ENCODE measurements at regions not wholly inside any gene's neighbourhood (a gene's known extent, or its start where the extent isn't known, plus 50 kb on each side); places are given as distances from the start of the nearest gene placed in this dataset.

DNA sequence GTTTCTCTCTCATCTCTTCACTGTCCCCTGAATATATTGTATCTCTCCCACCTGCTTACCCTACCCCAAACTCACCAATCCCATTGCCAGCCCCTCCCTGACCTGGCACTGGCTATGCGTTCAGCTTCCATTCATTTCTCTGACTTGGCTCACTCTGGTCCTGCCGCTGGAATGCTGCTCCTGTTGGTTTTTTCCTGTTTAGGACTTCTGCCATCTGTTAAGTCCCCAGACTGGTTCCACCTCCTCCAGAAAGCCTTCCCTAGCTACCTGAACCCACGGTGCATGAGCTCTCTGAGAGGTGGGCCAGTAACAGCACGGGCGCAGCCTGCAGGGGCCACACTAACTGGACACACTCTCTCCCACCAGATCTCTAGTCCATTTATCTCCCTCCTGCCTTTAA lies 80.2 kb downstream of the HIF1AN start:
- no peaks in the 10 kb centered on the region for H3K4me1 ChIP-seq
- H3K4me3 ChIP-seq, result no peak overlapping the region
- no peak overlapping the region for H3K27ac ChIP-seq
- H3K9me3 ChIP-seq, result no peaks in the 10 kb centered on the region
- TF ChIP-seq POLR2A (IDR thresholded peaks at IDR 0.05) (no peak), POLR2AphosphoS5 (IDR thresholded peaks at IDR 0.05) (no peak), EP300 (IDR thresholded peaks at IDR 0.05) (no peak)
- TF ChIP-seq, protein P1, sequence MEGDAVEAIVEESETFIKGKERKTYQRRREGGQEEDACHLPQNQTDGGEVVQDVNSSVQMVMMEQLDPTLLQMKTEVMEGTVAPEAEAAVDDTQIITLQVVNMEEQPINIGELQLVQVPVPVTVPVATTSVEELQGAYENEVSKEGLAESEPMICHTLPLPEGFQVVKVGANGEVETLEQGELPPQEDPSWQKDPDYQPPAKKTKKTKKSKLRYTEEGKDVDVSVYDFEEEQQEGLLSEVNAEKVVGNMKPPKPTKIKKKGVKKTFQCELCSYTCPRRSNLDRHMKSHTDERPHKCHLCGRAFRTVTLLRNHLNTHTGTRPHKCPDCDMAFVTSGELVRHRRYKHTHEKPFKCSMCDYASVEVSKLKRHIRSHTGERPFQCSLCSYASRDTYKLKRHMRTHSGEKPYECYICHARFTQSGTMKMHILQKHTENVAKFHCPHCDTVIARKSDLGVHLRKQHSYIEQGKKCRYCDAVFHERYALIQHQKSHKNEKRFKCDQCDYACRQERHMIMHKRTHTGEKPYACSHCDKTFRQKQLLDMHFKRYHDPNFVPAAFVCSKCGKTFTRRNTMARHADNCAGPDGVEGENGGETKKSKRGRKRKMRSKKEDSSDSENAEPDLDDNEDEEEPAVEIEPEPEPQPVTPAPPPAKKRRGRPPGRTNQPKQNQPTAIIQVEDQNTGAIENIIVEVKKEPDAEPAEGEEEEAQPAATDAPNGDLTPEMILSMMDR (IDR thresholded peaks at IDR 0.05), result no peak
- no peaks in the 10 kb centered on the region for H3K36me3 ChIP-seq
- WGBS, 2 donors, result 54 to 69% methylated on average over 5 of the region's 5 CpGs
- intact Hi-C loops (cut with DNase I), result no loop called here
- no peak for DNase-seq
- peaks cover 6 to 73% (median 18%) of the 10 kb centered on the region in 3 donors for H3K27me3 ChIP-seq

DNA sequence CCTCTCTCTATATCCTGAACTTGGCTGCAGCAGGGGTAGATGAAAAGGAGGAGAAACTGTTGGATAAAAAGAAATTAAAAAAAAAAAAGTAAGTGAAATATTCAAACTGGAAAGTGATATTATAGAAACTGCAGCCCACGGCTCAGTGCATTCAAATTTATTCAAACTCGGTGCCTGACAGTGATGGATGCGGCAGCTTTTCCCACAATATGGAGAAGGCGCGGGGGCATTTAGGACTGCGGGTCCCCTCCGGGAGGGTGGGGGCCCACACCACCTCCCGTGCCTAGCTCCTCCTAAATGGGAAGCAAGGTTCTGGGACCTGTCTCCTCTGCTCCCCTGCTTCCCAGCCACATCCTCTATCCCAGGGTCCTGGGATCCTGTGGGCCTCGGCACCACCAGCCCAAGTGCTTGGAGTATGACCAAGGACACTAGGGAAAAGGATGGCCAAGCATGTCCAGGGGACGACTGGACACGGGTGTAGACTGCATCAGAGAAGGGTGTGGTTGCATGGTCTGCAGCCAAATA lies 82.4 kb downstream of the HIF1AN start:
- TF ChIP-seq POLR2AphosphoS5 (IDR thresholded peaks at IDR 0.05) (no peak), POLR2A (IDR thresholded peaks at IDR 0.05) (no peak)
- TF ChIP-seq, protein P1 (IDR thresholded peaks at IDR 0.05), result no peak
- H3K9me3 ChIP-seq, result no peaks in the 10 kb centered on the region
- no peaks in the 10 kb centered on the region for H3K36me3 ChIP-seq
- H3K4me1 ChIP-seq, result peaks cover 0 to 7% (median 0%) of the 10 kb centered on the region in 4 donors
- peaks cover 14 to 90% (median 38%) of the 10 kb centered on the region in 3 donors for H3K27me3 ChIP-seq
- 74 to 84% methylated on average over 11 of the region's 11 CpGs for WGBS, 2 donors
- no peak overlapping the region for H3K4me3 ChIP-seq
- no peak overlapping the region for H3K27ac ChIP-seq
- intact Hi-C loops (cut with DNase I), result no loop called here
- DNase-seq, result no peak

DNA sequence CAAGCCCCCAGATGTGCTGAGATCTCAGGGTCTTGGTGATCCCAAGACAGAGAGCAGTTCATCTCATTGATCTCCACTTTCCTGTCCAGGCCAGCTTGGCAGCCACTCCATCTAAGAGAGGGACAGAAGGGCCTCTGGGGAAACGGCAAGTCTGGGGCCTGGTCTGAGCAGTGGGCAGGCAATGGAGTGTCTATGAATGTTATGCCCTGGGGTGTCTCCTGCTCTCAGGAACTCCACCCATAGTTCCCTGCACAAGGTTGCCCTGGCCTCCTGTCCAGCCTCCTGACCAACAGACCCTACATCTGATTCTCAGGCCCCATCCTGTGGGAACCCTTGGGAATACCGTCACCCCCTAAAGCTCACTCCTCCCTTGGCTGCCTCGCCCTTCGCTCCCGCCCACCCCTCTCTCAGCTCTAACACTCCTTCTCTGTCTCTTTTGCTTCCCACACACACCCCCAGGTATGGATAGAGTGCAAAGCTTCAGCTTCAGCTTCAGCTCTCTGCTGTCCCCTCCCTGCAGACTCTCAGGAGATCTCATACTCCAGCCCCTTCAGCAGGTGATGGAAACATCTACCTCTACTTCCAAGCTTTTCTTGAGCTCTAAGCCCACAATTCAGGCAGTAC lies 83.0 kb downstream of the HIF1AN start:
- DNase-seq, result no peak
- TF ChIP-seq POLR2AphosphoS5 (IDR thresholded peaks at IDR 0.05) (no peak), POLR2A (IDR thresholded peaks at IDR 0.05) (no peak), EP300 (IDR thresholded peaks at IDR 0.05) (no peak)
- TF ChIP-seq, protein P1 (IDR thresholded peaks at IDR 0.05), result no peak
- Histone ChIP-seq H3K27me3 (peaks cover 15 to 92% (median 44%) of the 10 kb centered on the region in 3 donors), H3K36me3 (no peaks in the 10 kb centered on the region), H3K27ac (no peak overlapping the region), H3K4me1 (peaks cover 0 to 7% (median 0%) of the 10 kb centered on the region in 4 donors), H3K4me3 (no peak overlapping the region), H3K9me3 (no peaks in the 10 kb centered on the region)
- intact Hi-C loops (cut with DNase I), result no loop called here
- WGBS, 2 donors, result 66 to 68% methylated on average over 5 of the region's 5 CpGs

DNA sequence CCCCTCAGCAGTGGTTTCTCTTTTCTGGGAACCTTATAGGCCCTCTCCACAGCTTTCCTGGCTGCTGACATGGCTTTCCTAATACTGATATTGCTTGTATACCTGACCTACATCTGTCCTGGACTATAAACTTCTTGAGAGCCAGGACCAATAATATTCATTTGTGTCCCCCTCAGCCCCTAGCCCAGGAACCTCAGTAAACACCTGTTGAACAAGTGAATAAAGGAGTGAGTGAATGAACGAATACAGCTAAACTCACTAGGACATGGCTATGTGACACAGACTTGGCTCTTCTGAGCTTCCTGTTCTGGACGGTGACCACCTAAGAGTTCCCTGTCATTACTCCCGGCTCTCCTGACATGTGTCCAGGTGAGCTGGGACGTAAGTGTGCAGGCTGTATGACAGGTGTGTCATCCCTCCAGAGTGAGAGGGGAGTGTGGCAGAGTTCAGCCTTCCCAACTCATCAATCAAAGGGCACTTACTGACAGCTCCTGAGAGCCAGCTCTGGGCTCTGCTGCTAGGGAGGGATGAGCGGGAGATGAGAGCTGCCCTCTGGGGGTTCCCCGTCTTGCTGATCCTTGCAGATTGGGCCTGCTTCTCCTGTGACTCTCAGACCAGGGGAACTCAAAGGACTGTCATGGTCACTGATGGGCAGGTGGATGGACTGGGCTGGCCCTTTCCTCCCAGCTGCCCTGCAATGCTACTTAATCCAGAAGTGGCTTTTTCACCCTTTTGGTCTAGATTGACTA lies 84.5 kb downstream of the HIF1AN start:
- Histone ChIP-seq H3K36me3 (no peaks in the 10 kb centered on the region), H3K27ac (no peak overlapping the region), H3K4me1 (peaks cover 0 to 7% (median 0%) of the 10 kb centered on the region in 4 donors), H3K27me3 (peaks cover 15 to 93% (median 54%) of the 10 kb centered on the region in 3 donors), H3K9me3 (no peaks in the 10 kb centered on the region), H3K4me3 (no peak overlapping the region)
- WGBS, 2 donors, result 56 to 74% methylated on average over 6 of the region's 6 CpGs
- intact Hi-C loops (cut with DNase I), result no loop called here
- TF ChIP-seq POLR2A (IDR thresholded peaks at IDR 0.05) (no peak), POLR2AphosphoS5 (IDR thresholded peaks at IDR 0.05) (no peak), EP300 (IDR thresholded peaks at IDR 0.05) (no peak)
- TF ChIP-seq, protein P1 (IDR thresholded peaks at IDR 0.05), result no peak
- DNase-seq, result no peak
